ENCODE measurements at regions not wholly inside any gene's neighbourhood (a gene's known extent, or its start where the extent isn't known, plus 50 kb on each side); places are given as distances from the start of the nearest gene placed in this dataset.

DNA sequence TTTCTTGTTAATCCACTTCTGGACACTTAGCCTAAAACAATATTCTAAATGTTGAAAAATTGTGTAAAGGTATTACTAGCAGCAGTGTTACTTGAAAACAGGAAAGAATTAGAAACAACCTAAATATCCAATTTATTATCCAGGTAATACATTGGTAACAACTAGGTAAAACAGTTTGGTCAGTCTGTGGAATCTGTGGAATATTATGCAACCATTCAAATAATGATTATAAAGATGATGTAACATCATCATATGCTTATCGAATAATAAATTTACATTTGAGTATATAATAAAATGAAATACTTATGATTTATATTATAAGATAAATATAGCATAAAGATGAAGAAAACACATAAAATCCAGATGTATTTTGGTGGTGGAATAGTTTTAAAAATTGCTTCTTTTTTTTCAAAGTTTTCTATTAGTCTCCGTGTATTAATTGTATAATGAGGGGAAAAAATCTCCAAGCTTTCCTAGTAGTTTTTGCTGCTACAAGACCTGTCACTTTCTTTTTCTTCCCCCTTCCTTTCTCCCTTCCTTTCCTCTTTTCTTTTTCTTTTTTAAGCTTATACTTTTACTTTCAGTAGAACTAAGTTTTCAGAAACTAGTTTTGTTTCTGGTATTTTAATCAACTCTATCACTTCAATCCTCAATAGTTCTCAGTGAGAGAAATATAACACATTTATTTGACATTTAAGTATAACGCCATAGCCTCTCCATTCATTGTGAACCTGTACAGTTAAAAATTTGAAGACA, 197.8 kb upstream of the HMCN1 start:
- no peaks in the 10 kb centered on the region for H4K20me1 ChIP-seq (ENCODE audit: control insufficient read depth, insufficient read depth, insufficient read length)
- WGBS (ENCODE audit: extremely low coverage, insufficient read length, low lambda C conversion rate): no CpG with 5 or more reads among the region's 3 CpGs

More for the DNA sequence above, 197.8 kb upstream of the HMCN1 start:
- DNase-seq: no peak
- Histone ChIP-seq H3K79me2 (ENCODE audit: insufficient read depth, low read length) (no peaks in the 10 kb centered on the region), H4K5ac (ENCODE audit: insufficient read length, low read depth, low read length) (no peak overlapping the region), H2AK5ac (ENCODE audit: insufficient read length, low read length) (no peak overlapping the region), H3K9me3 (ENCODE audit: control insufficient read depth, low read depth, low read length) (no peaks in the 10 kb centered on the region), H3K27ac (ENCODE audit: insufficient read length, low read depth, low read length) (no peak overlapping the region), H3K56ac (ENCODE audit: insufficient read length, low read depth, low read length) (no peak overlapping the region), H3K23me2 (ENCODE audit: insufficient read length, low read depth, low read length, poor library complexity, severe bottlenecking) (no peaks in the 10 kb centered on the region), H3K14ac (ENCODE audit: insufficient read depth, low read length) (no peak overlapping the region), H3K18ac (ENCODE audit: insufficient read length, low read depth, low read length) (no peak overlapping the region), H3K27me3 (ENCODE audit: insufficient read depth, low read length) (no peaks in the 10 kb centered on the region), H3K9ac (ENCODE audit: extremely low read depth, insufficient read length, low read length) (no peak overlapping the region), H4K8ac (replicated peaks; ENCODE audit: insufficient read length, low read depth, low read length) (no peak overlapping the region), H3K79me1 (ENCODE audit: insufficient read depth, low read depth, low read length, poor library complexity, severe bottlenecking) (no peaks in the 10 kb centered on the region), H3K4me2 (ENCODE audit: insufficient read depth, insufficient read length, low read length) (no peak overlapping the region), H2BK20ac (ENCODE audit: low read depth, low read length, poor library complexity, severe bottlenecking) (no peak overlapping the region), H2AFZ (ENCODE audit: low read length) (no peak overlapping the region), H2BK12ac (ENCODE audit: insufficient read length, low read depth, low read length) (no peak overlapping the region), H3K4ac (ENCODE audit: low read depth, low read length) (no peak overlapping the region), H4K91ac (ENCODE audit: insufficient read length, low read depth, low read length) (no peak overlapping the region), H2BK120ac (ENCODE audit: low read depth, low read length, poor library complexity, severe bottlenecking) (no peak overlapping the region), H3K4me1 (ENCODE audit: insufficient read depth, low read length) (peaks cover 21% of the 10 kb centered on the region), H2BK15ac (ENCODE audit: low read depth, low read length) (no peak overlapping the region), H3K23ac (ENCODE audit: insufficient read length, low read depth, low read length) (no peak overlapping the region), H3T11ph (ENCODE audit: low read length) (no peak overlapping the region), H2BK5ac (ENCODE audit: insufficient read length, low read length) (no peak overlapping the region)
- peaks cover 0 to 11% (median 0%) of the 10 kb centered on the region in 3 experiments; a peak in 3 of 7 replicates for H3K36me3 Mint-ChIP-seq (ENCODE audit: insufficient read depth in 1 of 3, low read depth in 3 of 3)
- H3K27me3 Mint-ChIP-seq (ENCODE audit: low read depth): peaks cover 16% of the 10 kb centered on the region
- H3K4me3 Mint-ChIP-seq: no peak overlapping the region
- H3K4me1 Mint-ChIP-seq: peaks cover 39 to 44% of the 10 kb centered on the region in 2 experiments
- peaks cover 3 to 5% of the 10 kb centered on the region in 2 experiments; a peak in 4 of 5 replicates for H3K9me3 Mint-ChIP-seq
- TF ChIP-seq, protein P1, sequence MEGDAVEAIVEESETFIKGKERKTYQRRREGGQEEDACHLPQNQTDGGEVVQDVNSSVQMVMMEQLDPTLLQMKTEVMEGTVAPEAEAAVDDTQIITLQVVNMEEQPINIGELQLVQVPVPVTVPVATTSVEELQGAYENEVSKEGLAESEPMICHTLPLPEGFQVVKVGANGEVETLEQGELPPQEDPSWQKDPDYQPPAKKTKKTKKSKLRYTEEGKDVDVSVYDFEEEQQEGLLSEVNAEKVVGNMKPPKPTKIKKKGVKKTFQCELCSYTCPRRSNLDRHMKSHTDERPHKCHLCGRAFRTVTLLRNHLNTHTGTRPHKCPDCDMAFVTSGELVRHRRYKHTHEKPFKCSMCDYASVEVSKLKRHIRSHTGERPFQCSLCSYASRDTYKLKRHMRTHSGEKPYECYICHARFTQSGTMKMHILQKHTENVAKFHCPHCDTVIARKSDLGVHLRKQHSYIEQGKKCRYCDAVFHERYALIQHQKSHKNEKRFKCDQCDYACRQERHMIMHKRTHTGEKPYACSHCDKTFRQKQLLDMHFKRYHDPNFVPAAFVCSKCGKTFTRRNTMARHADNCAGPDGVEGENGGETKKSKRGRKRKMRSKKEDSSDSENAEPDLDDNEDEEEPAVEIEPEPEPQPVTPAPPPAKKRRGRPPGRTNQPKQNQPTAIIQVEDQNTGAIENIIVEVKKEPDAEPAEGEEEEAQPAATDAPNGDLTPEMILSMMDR (conservative IDR thresholded peaks at IDR 0.05): no peak
- H3K27ac Mint-ChIP-seq: 0 out of 7 replicates have a peak overlapping the region, but pooled peaks of 1 of the 3 experiments have one; percentile 52

Data from H9 (cell line).